GM19239 (cell line): ENCODE measurements at regions not wholly inside any gene's neighbourhood (a gene's known extent, or its start where the extent isn't known, plus 50 kb on each side); places are given as distances from the start of the nearest gene placed in this dataset.
"Not testable (repeated sequence)": the region's sequence is repeated elsewhere in the genome, so short reads cannot be mapped to it uniquely, and the experiment has no call there.

Experiments used
- DNase-seq: peaks from one replicate; pipeline ENCODE4 v3.0.0; 2011; ENCODE audit warnings: low spot score; ENCODE audit not compliant: insufficient read length
- FAIRE-seq: peaks from 2 replicates; lab custom pipeline; 2011; peaks lifted over from hg19 to GRCh38; lab: Jason Lieb, UNC

- no peak for DNase-seq
- FAIRE-seq: no peak
Observed at GRCh38 chr12:93977081-93977480, 171.3 kb upstream of the PLXNC1 start.

- FAIRE-seq (no peak), DNase-seq (no peak)
Observed at GRCh38 chr12:93978553-93978952, 169.8 kb upstream of the PLXNC1 start.

- DNase-seq: no peak
- FAIRE-seq: no peak
Observed at GRCh38 chr12:93979189-93979588, 169.2 kb upstream of the PLXNC1 start.

- no peak for FAIRE-seq
- DNase-seq: no peak
Observed at GRCh38 chr12:93980711-93981110, 167.7 kb upstream of the PLXNC1 start.

- no peak for FAIRE-seq
- DNase-seq: no peak
Observed at GRCh38 chr12:93981411-93981810, 167.0 kb upstream of the PLXNC1 start.

GRCh38 chr12:93982771-93983315 is 165.5 kb upstream of the PLXNC1 start:
- FAIRE-seq: no peak
- DNase-seq: no peak

GRCh38 chr12:93984005-93984404 is 164.4 kb upstream of the PLXNC1 start:
- DNase-seq (no peak), FAIRE-seq (no peak)

- FAIRE-seq: no peak
- no peak for DNase-seq
Observed at GRCh38 chr12:93989949-93990348, 158.4 kb upstream of the PLXNC1 start.

GRCh38 chr12:93990832-93991803 is 157.3 kb upstream of the PLXNC1 start:
- FAIRE-seq: no peak
- no peak for DNase-seq

- no peak for FAIRE-seq
- DNase-seq: no peak
Observed at GRCh38 chr12:93991829-93992461, 156.4 kb upstream of the PLXNC1 start.

- no peak for FAIRE-seq
- no peak for DNase-seq
Observed at GRCh38 chr12:93994721-93995120, 153.7 kb upstream of the PLXNC1 start.

GRCh38 chr12:93996321-93996720 is 152.1 kb upstream of the PLXNC1 start:
- no peak for DNase-seq
- FAIRE-seq: no peak

GRCh38 chr12:94001691-94002090 is 146.7 kb upstream of the PLXNC1 start:
- FAIRE-seq (no peak), DNase-seq (no peak)

- DNase-seq, FAIRE-seq: not testable (repeated sequence)
Observed at GRCh38 chr12:94002925-94003324, 145.5 kb upstream of the PLXNC1 start.

GRCh38 chr12:94007833-94008232 is 140.5 kb upstream of the PLXNC1 start:
- not testable (repeated sequence) for DNase-seq, FAIRE-seq

GRCh38 chr12:94010307-94010706 is 138.1 kb upstream of the PLXNC1 start:
- DNase-seq: no peak
- no peak for FAIRE-seq

- DNase-seq (no peak), FAIRE-seq (no peak)
Observed at GRCh38 chr12:94012071-94012470, 136.3 kb upstream of the PLXNC1 start.

GRCh38 chr12:94012590-94012989 is 135.8 kb upstream of the PLXNC1 start:
- no peak for DNase-seq

GRCh38 chr12:94017247-94017646 is 131.1 kb upstream of the PLXNC1 start:
- not testable (repeated sequence) for FAIRE-seq, DNase-seq

More at GRCh38 chr12:94012590-94012989, 135.8 kb upstream of the PLXNC1 start:
- no peak for FAIRE-seq

GRCh38 chr12:94020335-94020734 is 128.0 kb upstream of the PLXNC1 start:
- no peak for DNase-seq
- FAIRE-seq: no peak

GRCh38 chr12:94023879-94024278 is 124.5 kb upstream of the PLXNC1 start:
- no peak for DNase-seq
- no peak for FAIRE-seq
